Pons (tissue), 1 donor: ENCODE measurements at regions not wholly inside any gene's neighbourhood (a gene's known extent, or its start where the extent isn't known, plus 50 kb on each side); places are given as distances from the start of the nearest gene placed in this dataset.
A peak's percentile ranks its signal among the peaks of the same experiment; 100 is the strongest.

ENCODE experiments used
- DNase-seq: peaks from one replicate; pipeline ENCODE4 v3.0.0-alpha.2; 2016; ENCODE audit warnings: low spot score

GRCh38 chr14:26766726-26767125 lies 168.9 kb upstream of the NOVA1 start:
- DNase-seq: no peak

GRCh38 chr14:26773906-26774593 lies 176.2 kb upstream of the NOVA1 start:
- DNase-seq: no peak

GRCh38 chr14:26775765-26776563 lies 178.1 kb upstream of the NOVA1 start:
- DNase-seq: no peak

GRCh38 chr14:26791117-26791806 lies 193.4 kb upstream of the NOVA1 start:
- no peak for DNase-seq

- DNase-seq: no peak
Measured at GRCh38 chr14:26794731-26795130, 196.9 kb upstream of the NOVA1 start.

- no peak for DNase-seq
Measured at GRCh38 chr14:26808407-26808806, 210.6 kb upstream of the NOVA1 start.

- no peak for DNase-seq
Measured at GRCh38 chr14:26810631-26811030, 212.8 kb upstream of the NOVA1 start.

GRCh38 chr14:26811756-26812305 lies 214.0 kb upstream of the NOVA1 start:
- DNase-seq: no peak

GRCh38 chr14:26820138-26820537 lies 222.3 kb upstream of the NOVA1 start:
- DNase-seq: no peak

- no peak for DNase-seq
Measured at GRCh38 chr14:26820572-26820971, 222.7 kb upstream of the NOVA1 start.

- DNase-seq: no peak
Measured at GRCh38 chr14:26828741-26829140, 230.9 kb upstream of the NOVA1 start.

GRCh38 chr14:26833621-26834176 lies 235.9 kb upstream of the NOVA1 start:
- DNase-seq: no peak

- DNase-seq: no peak
Measured at GRCh38 chr14:26835979-26836570, 238.2 kb upstream of the NOVA1 start.

- no peak for DNase-seq
Measured at GRCh38 chr14:26839481-26839880, 241.6 kb upstream of the NOVA1 start.

- no peak for DNase-seq
Measured at GRCh38 chr14:26841326-26841725, 243.5 kb upstream of the NOVA1 start.

GRCh38 chr14:26841920-26842741 lies 244.3 kb upstream of the NOVA1 start:
- peak; percentile 23 for DNase-seq

GRCh38 chr14:26845151-26845818 lies 247.5 kb upstream of the NOVA1 start:
- no peak for DNase-seq

GRCh38 chr14:26846388-26846787 lies 248.6 kb upstream of the NOVA1 start:
- DNase-seq: no peak

- DNase-seq: no peak
Measured at GRCh38 chr14:26849514-26849913, 251.7 kb upstream of the NOVA1 start.

GRCh38 chr14:26851793-26852192 lies 254.0 kb upstream of the NOVA1 start:
- DNase-seq: no peak
